ENCODE measurements at regions not wholly inside any gene's neighbourhood (a gene's known extent, or its start where the extent isn't known, plus 50 kb on each side); places are given as distances from the start of the nearest gene placed in this dataset.

GRCh38 chr10:125260260-125260659, 99.9 kb upstream of the CTBP2 start (continued):
- TF ChIP-seq PRDM15 (CRISPR knock-in tag; IDR thresholded peaks at IDR 0.05), result no peak
- TF ChIP-seq CBX5 (IDR thresholded peaks at IDR 0.05; ENCODE audit: low read depth), result no peak
- no peak for TF ChIP-seq PAX5 (IDR thresholded peaks at IDR 0.05; ENCODE audit: borderline replicate concordance, low read depth, low read length)
- TF ChIP-seq SMAD1 (IDR thresholded peaks at IDR 0.05; ENCODE audit: low read depth, partially characterized antibody), result no peak
- TF ChIP-seq CEBPZ (IDR thresholded peaks at IDR 0.05; ENCODE audit: low read depth, low read length), result no peak
- TF ChIP-seq NFIC (IDR thresholded peaks at IDR 0.05; ENCODE audit: low read depth, low read length), result no peak
- no peak for TF ChIP-seq GABPA (IDR thresholded peaks at IDR 0.05; ENCODE audit: low read depth)
